KOPT-K1 (cell line): ENCODE measurements at regions not wholly inside any gene's neighbourhood (a gene's known extent, or its start where the extent isn't known, plus 50 kb on each side); places are given as distances from the start of the nearest gene placed in this dataset.

Source experiments
- H3K27ac ChIP-seq: fragments of 200-600 bp; sonication (generic); 2 replicates; pipeline ENCODE4 v1.5.1; 2016; ENCODE audit warnings: antibody characterized with exemption, mild to moderate bottlenecking, low read depth, low read length; ENCODE audit not compliant: poor library complexity, severe bottlenecking
- H3K36me3 ChIP-seq: fragments of 200-600 bp; sonication (generic); 2 replicates; pipeline ENCODE4 v1.5.1; 2017; ENCODE audit warnings: antibody characterized with exemption, mild to moderate bottlenecking, low read length, moderate library complexity; ENCODE audit not compliant: insufficient read depth
- H3K9me3 ChIP-seq: fragments of 200-600 bp; sonication (generic); 2 replicates; pipeline ENCODE4 v1.5.1; 2017; ENCODE audit warnings: antibody characterized with exemption, low read length, mild to moderate bottlenecking; ENCODE audit not compliant: insufficient read depth, poor library complexity, severe bottlenecking

DNA sequence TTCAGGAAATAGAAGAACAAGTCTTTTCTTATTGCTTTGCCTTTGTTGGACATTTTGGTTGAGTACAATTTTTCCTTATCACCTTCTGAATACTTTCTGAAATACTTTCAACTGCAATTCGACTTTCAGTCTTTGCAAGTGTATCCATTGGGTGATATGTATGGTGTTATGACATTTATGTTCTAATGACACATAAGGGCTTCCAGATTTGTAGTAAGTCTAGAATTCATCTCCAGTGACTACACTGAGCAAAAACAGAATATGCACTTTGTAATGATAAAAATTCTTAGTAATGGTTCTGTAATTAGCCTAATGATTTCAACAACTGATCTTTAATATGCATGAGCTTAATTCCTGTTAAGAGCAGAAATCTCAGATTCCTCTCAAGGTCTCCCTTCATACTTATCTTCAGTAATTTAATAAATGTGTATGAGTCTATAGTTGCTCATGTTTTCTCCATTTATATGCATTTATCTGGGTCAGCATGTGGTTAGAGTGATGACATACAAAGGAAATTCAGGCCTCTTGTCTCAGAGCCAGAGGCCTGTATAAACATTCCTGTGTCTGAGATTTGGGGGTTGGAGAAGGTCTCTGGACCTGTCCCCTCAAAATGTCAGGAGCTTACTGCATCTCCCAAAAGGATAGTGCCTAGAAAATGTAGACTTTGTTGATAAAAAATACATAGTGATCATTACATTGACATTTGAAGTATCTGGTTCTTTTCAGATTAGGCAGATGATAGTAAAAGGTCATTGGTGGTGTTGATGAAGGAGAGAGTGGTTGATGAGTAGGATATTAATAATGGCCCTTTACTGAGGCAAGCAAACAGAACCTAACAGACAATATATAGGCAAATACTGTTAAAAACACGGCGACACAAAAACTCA is 114.9 kb downstream of the QPCT start:
- no peaks in the 10 kb centered on the region for H3K9me3 ChIP-seq
- H3K27ac ChIP-seq, result no peak overlapping the region
- no peaks in the 10 kb centered on the region for H3K36me3 ChIP-seq

DNA sequence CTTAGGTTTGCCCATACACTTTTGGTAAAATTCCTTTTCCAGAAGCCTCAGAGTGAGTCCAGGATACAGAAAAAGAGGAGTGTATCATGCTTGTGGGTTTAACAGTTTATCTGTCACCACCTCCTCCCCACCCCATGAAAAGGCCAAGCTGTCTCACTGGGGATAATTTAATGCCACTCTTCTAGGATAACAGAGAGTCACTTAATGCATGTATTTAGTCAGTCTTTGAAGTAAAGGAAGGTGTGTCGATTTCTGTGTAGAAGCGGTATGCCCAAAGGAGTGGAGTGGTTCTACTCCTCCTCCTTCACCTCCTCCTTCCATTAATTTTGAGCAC is 116.4 kb downstream of the QPCT start:
- Histone ChIP-seq H3K36me3 (no peaks in the 10 kb centered on the region), H3K27ac (no peak overlapping the region), H3K9me3 (no peaks in the 10 kb centered on the region)

DNA sequence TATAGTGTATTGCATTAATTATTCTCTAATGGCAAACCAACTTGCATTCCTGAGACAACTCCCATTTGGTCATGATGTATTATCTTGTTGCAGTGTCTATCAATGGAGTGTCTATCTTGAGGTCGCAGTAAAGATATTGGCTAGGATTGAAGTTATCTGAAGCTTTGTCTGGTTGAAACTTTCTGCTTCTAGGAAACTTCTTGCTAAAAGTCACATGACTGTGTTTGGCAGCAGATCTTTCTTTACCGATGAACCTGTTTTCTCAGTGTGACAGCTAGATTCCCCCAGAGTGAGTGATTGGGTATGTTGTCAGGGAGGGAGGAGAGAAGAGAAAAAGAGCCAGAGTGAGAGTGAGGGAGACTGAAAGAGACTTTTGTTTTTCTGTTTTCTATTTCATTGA is 119.6 kb downstream of the QPCT start:
- no peaks in the 10 kb centered on the region for H3K36me3 ChIP-seq

DNA sequence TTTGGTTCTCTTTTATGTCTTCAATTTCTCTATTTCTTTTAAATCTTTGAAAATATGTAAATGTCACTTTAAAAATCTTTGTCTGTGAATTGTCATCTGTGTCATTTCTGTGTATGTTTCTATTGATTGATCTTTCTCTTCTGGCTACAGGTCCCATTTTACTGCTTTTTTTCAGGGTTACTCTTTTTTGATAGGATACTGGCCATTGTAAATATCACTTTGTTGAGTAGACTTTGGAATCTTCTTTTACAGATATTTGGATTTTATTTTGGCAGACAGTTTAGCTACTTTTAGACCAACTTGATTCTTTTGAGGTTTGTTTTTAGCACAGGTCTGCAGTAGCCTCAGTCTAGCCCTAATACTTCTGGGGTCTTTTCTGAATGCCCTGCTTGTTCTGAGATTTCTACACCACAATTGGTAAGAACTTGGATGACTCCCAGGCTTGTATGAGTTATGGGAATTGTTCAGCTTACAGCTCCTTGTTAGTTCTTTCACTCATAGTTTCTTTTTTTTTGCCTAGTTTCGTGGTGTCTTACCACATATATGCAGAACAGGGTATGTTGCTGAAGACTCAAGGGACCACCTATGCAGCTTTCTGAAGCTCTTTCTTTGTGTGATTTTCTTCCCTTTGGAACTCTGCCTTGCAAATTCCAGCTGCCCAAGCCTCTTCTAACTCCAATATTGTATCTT is 122.2 kb downstream of the QPCT start:
- no peaks in the 10 kb centered on the region for H3K9me3 ChIP-seq
- H3K36me3 ChIP-seq, result no peaks in the 10 kb centered on the region
- no peak overlapping the region for H3K27ac ChIP-seq

More for the DNA sequence above, 119.6 kb downstream of the QPCT start:
- H3K9me3 ChIP-seq, result no peaks in the 10 kb centered on the region
- H3K27ac ChIP-seq, result no peak overlapping the region

DNA sequence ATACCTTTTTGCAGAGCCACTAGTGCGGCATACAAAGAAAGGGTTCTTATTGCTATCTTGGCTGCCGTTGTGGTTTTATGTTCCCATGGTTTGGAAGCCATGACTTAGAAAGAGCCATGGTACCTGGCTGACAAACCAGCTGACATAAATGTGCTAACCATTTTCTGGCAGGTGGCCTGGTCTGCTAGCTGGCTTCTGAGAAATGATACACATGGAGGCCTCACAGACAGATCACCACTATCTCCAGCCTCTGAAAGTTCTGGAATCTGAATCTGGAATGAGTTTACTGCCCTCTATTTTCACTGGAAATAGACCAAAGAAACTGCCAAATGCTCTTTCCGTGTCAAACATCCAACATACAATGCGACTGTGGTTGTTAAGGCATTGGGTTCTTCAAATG is 123.7 kb downstream of the QPCT start:
- no peak overlapping the region for H3K27ac ChIP-seq

DNA sequence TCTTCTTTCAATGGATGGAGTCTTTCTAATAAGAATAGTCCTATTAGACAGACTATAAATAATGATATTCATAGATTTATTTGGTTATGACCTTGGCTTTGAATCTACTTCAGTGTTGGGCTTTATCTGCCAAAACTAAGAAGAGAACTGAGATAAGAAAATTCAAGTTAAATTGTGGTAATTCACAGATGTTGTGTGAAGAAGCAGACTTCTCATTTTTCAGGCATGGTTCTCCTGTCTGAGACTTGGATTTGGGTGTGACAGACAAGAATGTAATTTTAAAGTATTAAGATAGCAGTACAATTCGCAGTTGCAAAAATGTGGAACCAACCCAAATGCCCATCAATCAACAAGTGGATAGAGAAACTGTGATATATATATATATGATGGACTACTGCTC is 124.7 kb downstream of the QPCT start:
- H3K9me3 ChIP-seq, result no peaks in the 10 kb centered on the region
- H3K36me3 ChIP-seq, result no peaks in the 10 kb centered on the region
- no peak overlapping the region for H3K27ac ChIP-seq

More for the DNA sequence above, 123.7 kb downstream of the QPCT start:
- no peaks in the 10 kb centered on the region for H3K36me3 ChIP-seq
- no peaks in the 10 kb centered on the region for H3K9me3 ChIP-seq

DNA sequence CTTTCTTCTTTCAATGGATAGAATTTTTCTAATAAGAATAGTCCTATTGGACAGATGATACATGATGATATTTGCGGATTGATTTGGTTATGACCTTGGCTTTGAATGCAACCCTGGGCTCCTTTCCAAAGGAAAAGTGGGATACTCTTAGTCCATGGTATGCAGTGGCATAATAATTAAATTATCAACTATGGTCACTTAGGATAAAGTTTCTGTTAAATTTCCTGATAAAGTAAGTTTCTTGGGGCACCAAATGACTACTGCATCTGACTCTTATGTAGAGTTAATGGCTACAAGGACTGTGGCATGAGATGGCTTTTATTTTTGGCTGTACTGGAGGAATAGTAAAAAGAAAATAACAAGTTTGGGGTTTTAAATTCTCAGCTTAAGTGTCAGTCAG is 126.7 kb downstream of the QPCT start:
- H3K36me3 ChIP-seq, result no peaks in the 10 kb centered on the region
- no peaks in the 10 kb centered on the region for H3K9me3 ChIP-seq
- H3K27ac ChIP-seq, result no peak overlapping the region

DNA sequence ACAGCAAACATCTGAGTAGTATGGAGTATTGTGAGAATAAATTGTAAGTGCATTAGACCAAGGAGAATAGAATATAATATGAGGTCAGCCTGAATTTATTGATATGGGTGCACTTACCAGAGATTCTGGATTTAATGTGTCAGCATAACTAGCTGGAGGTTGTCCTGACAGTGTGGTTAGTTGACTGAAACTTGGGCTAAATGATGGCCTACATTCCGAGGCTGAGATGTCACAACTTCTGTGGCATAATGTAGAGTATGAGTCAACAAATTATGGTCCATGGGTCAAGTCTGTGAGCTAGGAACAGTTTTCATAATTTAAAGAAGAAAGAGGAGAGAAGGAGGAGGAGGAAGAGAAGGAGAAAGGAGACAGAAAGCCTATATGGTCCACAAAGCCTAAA is 127.6 kb downstream of the QPCT start:
- Histone ChIP-seq H3K36me3 (no peaks in the 10 kb centered on the region), H3K27ac (no peak overlapping the region), H3K9me3 (no peaks in the 10 kb centered on the region)

DNA sequence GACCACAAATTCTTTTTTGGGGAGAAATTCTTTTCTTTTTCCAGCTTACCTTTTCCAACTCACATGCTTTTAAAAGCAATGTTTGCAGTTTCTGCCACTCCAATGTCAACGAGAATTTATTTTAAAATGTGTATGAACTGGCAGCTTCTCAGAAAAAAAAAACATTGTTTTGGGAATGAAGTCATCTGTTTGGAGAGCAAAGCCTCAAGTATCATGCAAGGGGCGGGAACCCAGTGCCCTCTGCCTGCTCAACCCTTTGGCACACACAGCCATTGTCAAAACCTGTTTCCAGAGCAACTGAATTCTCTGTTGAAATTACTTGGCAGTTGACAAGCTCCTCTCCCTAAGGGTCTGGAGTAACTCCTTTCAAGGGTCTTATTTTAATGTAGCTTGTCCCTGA is 128.5 kb downstream of the QPCT start:
- no peak overlapping the region for H3K27ac ChIP-seq
- no peaks in the 10 kb centered on the region for H3K36me3 ChIP-seq
- no peaks in the 10 kb centered on the region for H3K9me3 ChIP-seq

DNA sequence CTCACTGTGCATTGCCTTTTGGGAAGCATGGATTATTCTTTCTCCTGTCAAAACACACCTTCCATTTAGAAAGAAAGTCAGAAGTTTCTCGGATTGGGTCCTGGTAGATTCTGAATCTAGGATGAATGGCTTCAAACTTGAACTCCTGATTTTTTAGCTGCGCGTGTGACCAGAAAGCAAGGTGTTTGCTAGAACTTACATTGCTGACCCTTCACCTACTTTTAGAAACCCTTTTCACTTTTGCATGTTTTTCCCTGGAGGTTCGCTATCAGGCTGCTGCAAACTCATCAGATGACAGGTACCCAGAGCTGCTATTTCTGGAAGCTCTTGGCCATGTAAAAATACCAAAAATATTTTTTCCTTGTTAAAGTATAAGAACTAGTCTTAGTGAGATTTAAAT is 132.0 kb downstream of the QPCT start:
- peaks cover 1% of the 10 kb centered on the region for H3K9me3 ChIP-seq
- H3K27ac ChIP-seq, result no peak overlapping the region
- no peaks in the 10 kb centered on the region for H3K36me3 ChIP-seq

DNA sequence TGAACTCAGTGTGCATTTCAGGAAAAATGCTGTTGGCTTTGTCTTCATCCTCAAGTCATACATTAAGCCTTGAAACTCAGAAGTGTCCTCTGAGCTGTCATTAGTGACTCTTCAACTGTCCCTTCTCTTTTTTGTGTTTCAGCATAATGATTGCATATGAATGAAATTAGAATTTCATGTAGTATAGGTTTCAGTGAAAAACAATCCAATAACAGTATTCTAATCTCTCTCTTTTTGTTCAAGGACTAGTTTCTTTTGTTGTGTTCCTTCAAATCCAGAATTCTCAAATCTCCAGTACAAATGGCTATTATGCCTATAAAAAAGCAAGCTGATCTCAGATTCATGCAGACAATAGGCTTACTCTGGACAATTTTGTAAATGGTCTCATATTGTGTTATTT is 133.5 kb downstream of the QPCT start:
- Histone ChIP-seq H3K27ac (no peak overlapping the region), H3K9me3 (peaks cover 10% of the 10 kb centered on the region), H3K36me3 (no peaks in the 10 kb centered on the region)

DNA sequence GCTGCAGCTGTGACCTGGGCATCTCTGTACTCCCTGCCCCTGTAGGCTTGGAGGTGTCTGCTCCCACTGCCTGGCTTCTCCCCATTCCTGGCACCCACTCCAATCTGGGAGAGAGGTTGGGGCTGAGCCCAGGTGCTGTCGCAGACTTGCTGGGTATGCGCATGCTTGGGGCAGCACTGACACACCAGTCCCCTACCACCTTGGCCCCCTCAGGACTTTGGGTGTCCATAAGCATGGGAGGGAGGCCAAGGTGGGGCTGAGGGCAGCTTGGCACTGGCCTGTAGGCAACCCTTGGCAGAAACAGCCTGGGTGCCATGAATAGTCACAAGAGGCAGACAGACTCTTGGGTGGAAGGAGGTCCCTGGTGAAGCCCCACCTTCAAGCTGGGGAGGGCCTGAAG is 136.8 kb downstream of the QPCT start:
- Histone ChIP-seq H3K36me3 (no peaks in the 10 kb centered on the region), H3K9me3 (peaks cover 10% of the 10 kb centered on the region), H3K27ac (no peak overlapping the region)

DNA sequence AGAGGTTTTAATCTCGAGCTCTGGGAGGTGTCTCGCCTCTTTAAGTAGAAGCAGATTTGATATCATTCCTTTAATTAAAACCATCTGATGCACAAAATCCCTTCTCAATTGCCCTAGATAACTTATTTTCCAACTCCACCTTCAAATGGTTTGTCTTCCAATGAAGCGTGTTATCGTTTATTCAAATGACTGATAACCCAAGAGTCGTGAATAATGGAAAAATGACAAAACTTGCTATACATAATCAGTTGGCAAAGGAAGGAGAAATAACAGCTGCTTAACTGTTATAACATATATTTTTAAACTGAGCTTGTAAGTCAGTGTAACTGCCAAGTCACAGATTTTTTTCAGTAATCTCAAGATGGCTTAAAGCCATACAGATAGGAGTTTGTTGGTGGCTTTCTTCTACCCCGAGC is 144.6 kb downstream of the QPCT start:
- no peaks in the 10 kb centered on the region for H3K36me3 ChIP-seq
- no peak overlapping the region for H3K27ac ChIP-seq
- H3K9me3 ChIP-seq, result no peaks in the 10 kb centered on the region

DNA sequence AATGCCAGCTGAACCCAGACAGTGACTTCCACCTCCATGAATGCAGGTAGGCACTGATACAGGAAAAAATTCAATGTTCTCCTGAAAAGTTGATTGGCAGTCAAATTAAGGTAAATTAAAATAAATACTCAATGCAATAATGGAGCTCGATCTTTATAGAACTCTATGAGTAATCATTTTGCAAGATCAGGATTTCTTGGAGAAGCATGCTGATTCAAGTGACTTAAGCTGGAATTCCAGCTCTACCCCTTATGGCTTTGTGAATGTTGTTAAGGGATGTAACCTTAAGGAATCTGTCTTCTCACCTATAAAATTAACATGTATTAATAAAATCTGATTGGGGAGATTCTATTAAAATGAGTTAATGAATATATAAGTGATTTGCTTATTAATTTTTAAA is 145.1 kb downstream of the QPCT start:
- Histone ChIP-seq H3K36me3 (no peaks in the 10 kb centered on the region), H3K9me3 (no peaks in the 10 kb centered on the region), H3K27ac (no peak overlapping the region)

DNA sequence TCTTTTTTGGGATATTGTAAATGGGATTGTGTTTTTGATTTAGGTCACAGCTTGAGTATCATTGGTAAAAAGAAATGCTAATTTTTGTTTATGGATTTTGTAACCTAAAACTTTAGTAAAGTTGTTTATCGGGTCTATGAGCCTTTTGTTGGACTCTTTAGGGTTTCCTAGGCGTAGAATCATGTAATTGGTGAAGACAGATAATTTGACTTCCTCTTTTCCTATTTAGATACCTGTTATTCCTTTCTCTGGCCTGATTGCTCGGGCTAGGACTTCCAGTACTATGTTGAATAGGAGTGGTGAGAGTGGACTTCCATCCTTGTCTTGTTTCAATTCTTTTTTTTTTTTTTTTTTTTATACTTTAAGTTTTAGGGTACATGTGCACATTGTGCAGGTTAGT is 149.0 kb downstream of the QPCT start:
- Histone ChIP-seq H3K9me3 (no peaks in the 10 kb centered on the region), H3K27ac (no peak overlapping the region), H3K36me3 (no peaks in the 10 kb centered on the region)

DNA sequence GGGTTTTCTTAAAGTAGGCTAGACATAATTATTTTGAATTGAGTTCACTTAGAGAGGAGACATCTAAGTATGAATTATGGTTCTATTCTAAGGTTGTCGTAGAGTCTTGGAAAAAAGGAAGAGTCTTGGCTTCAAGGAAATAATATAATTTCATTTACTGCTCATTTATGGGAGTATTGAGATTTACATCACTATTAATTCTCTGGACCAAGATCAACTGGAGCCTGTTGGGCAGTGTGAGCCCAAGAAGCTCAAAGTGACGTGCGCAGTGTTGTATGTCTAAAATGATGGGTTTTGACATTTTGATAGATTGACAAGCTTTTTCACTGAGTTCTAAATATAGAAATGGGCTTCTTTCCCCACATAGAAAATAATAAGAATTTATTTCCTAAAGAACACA is 154.7 kb downstream of the QPCT start:
- Histone ChIP-seq H3K27ac (no peak overlapping the region), H3K9me3 (no peaks in the 10 kb centered on the region), H3K36me3 (no peaks in the 10 kb centered on the region)
